GM18951 (cell line): ENCODE measurements at regions not wholly inside any gene's neighbourhood (a gene's known extent, or its start where the extent isn't known, plus 50 kb on each side); places are given as distances from the start of the nearest gene placed in this dataset.

Experiments used
- POLR2A ChIP-seq: IDR thresholded peaks from 4 replicates; pipeline ENCODE4 v1.6.1; 2011; ENCODE audit warnings: mild to moderate bottlenecking; ENCODE audit not compliant: insufficient read length, insufficient read depth; ENCODE audit errors: extremely low read depth
- in situ Hi-C: fragments of 300-500 bp; cut with MboI; formaldehyde crosslinking; loops from one replicate; pipeline ENCODE4 v1.12.0; 2022; ENCODE audit warnings: low sequenced_read_pairs, mixed read lengths, inconsistent platforms; ENCODE audit not compliant: unreplicated experiment

- in situ Hi-C loops: no loop called here
- no peak for TF ChIP-seq POLR2A
Measured at GRCh38 chr2:53561155-53561554, 206.4 kb upstream of the CHAC2 start.

- in situ Hi-C loops: no loop called here
- TF ChIP-seq POLR2A: no peak
Measured at GRCh38 chr2:53559302-53559966, 208.2 kb upstream of the CHAC2 start.

- in situ Hi-C loops: no loop called here
Measured at GRCh38 chr2:53558867-53559266, 208.7 kb upstream of the CHAC2 start.

GRCh38 chr2:53549497-53549896, 218.1 kb upstream of the CHAC2 start:
- in situ Hi-C loops: no loop called here
- TF ChIP-seq POLR2A: no peak

More at GRCh38 chr2:53558867-53559266, 208.7 kb upstream of the CHAC2 start:
- TF ChIP-seq POLR2A: no peak

- in situ Hi-C loops: no loop called here
- TF ChIP-seq POLR2A: no peak
Measured at GRCh38 chr2:53545604-53546003, 222.0 kb upstream of the CHAC2 start.

- in situ Hi-C loops: no loop called here
- TF ChIP-seq POLR2A: no peak
Measured at GRCh38 chr2:53544871-53545558, 222.6 kb upstream of the CHAC2 start.

- in situ Hi-C loops: no loop called here
Measured at GRCh38 chr2:53543083-53543482, 224.5 kb upstream of the CHAC2 start.

GRCh38 chr2:53536583-53537361, 230.8 kb upstream of the CHAC2 start:
- TF ChIP-seq POLR2A: no peak
- in situ Hi-C loops: no loop called here

More at GRCh38 chr2:53543083-53543482, 224.5 kb upstream of the CHAC2 start:
- no peak for TF ChIP-seq POLR2A

- in situ Hi-C loops: no loop called here
- TF ChIP-seq POLR2A: no peak
Measured at GRCh38 chr2:53535234-53535840, 232.3 kb upstream of the CHAC2 start.

GRCh38 chr2:53530126-53530525, 237.5 kb upstream of the CHAC2 start:
- no peak for TF ChIP-seq POLR2A
- in situ Hi-C loops: no loop called here

- no peak for TF ChIP-seq POLR2A
- in situ Hi-C loops: no loop called here
Measured at GRCh38 chr2:53527056-53527455, 240.5 kb upstream of the CHAC2 start.

GRCh38 chr2:53519918-53520841, 247.4 kb upstream of the CHAC2 start:
- in situ Hi-C loops: no loop called here
- no peak for TF ChIP-seq POLR2A
